Esophagus muscularis mucosa (tissue), 4 donors: ENCODE measurements at regions not wholly inside any gene's neighbourhood (a gene's known extent, or its start where the extent isn't known, plus 50 kb on each side); places are given as distances from the start of the nearest gene placed in this dataset.

Source experiments
- CTCF ChIP-seq, 3 experiments: fragments of 200-600 bp in 2 of 3; fragments of 450-650 bp in 1 of 3; sonication (generic) in 2 of 3; IDR thresholded peaks; one replicate each; pipeline ENCODE4 v1.5.1; 2017 to 2019; ENCODE audit warnings: antibody characterized with exemption in 3 of 3, mild to moderate bottlenecking in 2 of 3, moderate library complexity in 1 of 3
- EP300 ChIP-seq: sonication (generic); formaldehyde crosslinking; IDR thresholded peaks from one replicate; pipeline ENCODE4 v1.6.1; 2017; ENCODE audit warnings: antibody characterized with exemption
- POLR2A ChIP-seq: fragments of 450-650 bp; IDR thresholded peaks from one replicate; pipeline ENCODE4 v1.6.1; 2017; ENCODE audit warnings: antibody characterized with exemption, moderate library complexity, mild to moderate bottlenecking, low read depth
- POLR2AphosphoS5 ChIP-seq, 2 donors: sonication (generic); formaldehyde crosslinking; IDR thresholded peaks; one replicate each; pipeline ENCODE4 v1.6.1; 2017; ENCODE audit warnings: antibody characterized with exemption in 2 of 2

- TF ChIP-seq CTCF (IDR thresholded peaks at IDR 0.05), result no peak
- TF ChIP-seq POLR2AphosphoS5 (IDR thresholded peaks at IDR 0.05), result no peak
- no peak for TF ChIP-seq EP300
- no peak for TF ChIP-seq POLR2A
Measured at GRCh38 chr1:239040523-239040922, 345.8 kb upstream of the CHRM3 start.
